Natural killer cell (primary cell): ENCODE measurements at regions not wholly inside any gene's neighbourhood (a gene's known extent, or its start where the extent isn't known, plus 50 kb on each side); places are given as distances from the start of the nearest gene placed in this dataset.

Experiments
- ATAC-seq, 3 donors: fragments of 150-1000 bp in 2 of 3; fragments of 200-7000 bp in 1 of 3; cut with Tn5 transposase; 1 replicate in 1 of 3; 2 replicates in 2 of 3; pipeline ENCODE4 v1.10.0; 2021; ENCODE audit warnings: mild to moderate bottlenecking in 2 of 3, moderate library complexity in 2 of 3
- DNase-seq, 2 donors: peaks; one replicate each; pipeline versions ENCODE4 v3.0.0 to v3.0.0-alpha.2; 2013 to 2021; ENCODE audit warnings: mixed read lengths in 1 of 2
- H3K27ac ChIP-seq: one replicate; pipeline ENCODE4 v1.5.1; 2013; ENCODE audit warnings: mild to moderate bottlenecking, low read length
- H3K27me3 ChIP-seq: one replicate; pipeline ENCODE4 v1.6.1; 2013; ENCODE audit warnings: low read length; ENCODE audit not compliant: control insufficient read depth, insufficient read depth
- H3K36me3 ChIP-seq: one replicate; pipeline ENCODE4 v1.6.1; 2013; ENCODE audit warnings: low read length; ENCODE audit not compliant: control insufficient read depth, insufficient read depth
- H3K4me1 ChIP-seq: one replicate; pipeline ENCODE4 v1.6.1; 2013; ENCODE audit warnings: low read length; ENCODE audit not compliant: control insufficient read depth, insufficient read depth
- H3K4me3 ChIP-seq: one replicate; pipeline ENCODE4 v1.5.1; 2013; ENCODE audit warnings: low read length
- H3K9me3 ChIP-seq: one replicate; pipeline ENCODE4 v1.6.1; 2013; ENCODE audit warnings: low read length; ENCODE audit not compliant: control insufficient read depth, insufficient read depth
- H3K27ac Mint-ChIP-seq, 2 donors: one replicate each; pipeline ENCODE4 v1.8.0; 2022; ENCODE audit warnings: mild to moderate bottlenecking in 2 of 2, mixed read lengths in 2 of 2, moderate library complexity in 1 of 2
- H3K27me3 Mint-ChIP-seq, 2 donors: one replicate each; pipeline ENCODE4 v1.8.0; 2022; ENCODE audit warnings: low read depth in 2 of 2, mixed read lengths in 2 of 2
- H3K36me3 Mint-ChIP-seq: one replicate; pipeline ENCODE4 v1.8.0; 2022; ENCODE audit warnings: mixed read lengths
- H3K4me1 Mint-ChIP-seq, 2 donors: one replicate each; pipeline ENCODE4 v1.8.0; 2022; ENCODE audit warnings: mixed read lengths in 2 of 2
- H3K4me3 Mint-ChIP-seq: one replicate; pipeline ENCODE4 v1.8.0; 2022; ENCODE audit warnings: mild to moderate bottlenecking, moderate library complexity, mixed read lengths
- H3K9me3 Mint-ChIP-seq, 2 donors: one replicate each; pipeline ENCODE4 v1.8.0; 2022; ENCODE audit warnings: mixed read lengths in 2 of 2
- CTCF ChIP-seq: fragments of 200-600 bp; IDR thresholded peaks from one replicate; pipeline ENCODE4 v1.8.0; 2022; ENCODE audit warnings: antibody characterized with exemption
- WGBS: methylation state at CpG from one replicate; pipeline ENCODE4 v1.1.7; 2013; ENCODE audit warnings: missing lambda C conversion rate; ENCODE audit not compliant: insufficient coverage; 5-methylcytosine and 5-hydroxymethylcytosine counted together
- intact Hi-C: fragments of 100-400 bp; cut with micrococcal nuclease; formaldehyde crosslinking; loops from one replicate; pipeline ENCODE4 v1.14.2; 2022

GRCh38 chr11:64447831-64448598, 89.1 kb downstream of the RPS6KA4 start:
- Histone ChIP-seq H3K36me3 (no peaks in the 10 kb centered on the region), H3K27me3 (no peaks in the 10 kb centered on the region), H3K27ac (no peak overlapping the region), H3K9me3 (no peaks in the 10 kb centered on the region), H3K4me3 (peak overlapping the region; percentile 15), H3K4me1 (peaks cover 22% of the 10 kb centered on the region)
- Mint-ChIP-seq H3K4me1 (peaks cover 14 to 19% of the 10 kb centered on the region in 2 donors), H3K27me3 (peaks cover 11 to 21% of the 10 kb centered on the region in 2 donors), H3K36me3 (no peaks in the 10 kb centered on the region), H3K9me3 (no peaks in the 10 kb centered on the region), H3K4me3 (peak overlapping the region; percentile 65), H3K27ac (no peak overlapping the region)
- ATAC-seq, result peak in 2 of 3 donors; percentile 26 to 58
- 27% methylated on average over 15 of the region's 17 CpGs for WGBS
- intact Hi-C loops, result loop anchor here (2.0 to 5.0 kb wide), 2 partner anchors 39 to 274 kb away; partner anchors contain the start of gene NRXN2
- no peak for TF ChIP-seq CTCF
- DNase-seq, result peak in 1 of 2 donors; percentile 22

- H3K27ac ChIP-seq, result no peak overlapping the region
- WGBS, result 4% methylated on average over 36 of the region's 37 CpGs
- peaks cover 14 to 19% of the 10 kb centered on the region in 2 donors for H3K4me1 Mint-ChIP-seq
- H3K36me3 ChIP-seq, result no peaks in the 10 kb centered on the region
- no peaks in the 10 kb centered on the region for H3K9me3 ChIP-seq
- ATAC-seq, result peak; percentile 80 to 85 (median 83)
- peaks cover 22% of the 10 kb centered on the region for H3K4me1 ChIP-seq
- intact Hi-C loops, result loop anchor here (1.0 to 5.0 kb wide), 3 partner anchors 38 to 274 kb away; partner anchors contain the start of gene NRXN2
- H3K27me3 ChIP-seq, result no peaks in the 10 kb centered on the region
- TF ChIP-seq CTCF, result peak; percentile 54
- H3K27me3 Mint-ChIP-seq, result peaks cover 5 to 17% of the 10 kb centered on the region in 2 donors
- H3K9me3 Mint-ChIP-seq, result no peaks in the 10 kb centered on the region
- H3K27ac Mint-ChIP-seq, result peak overlapping the region in 1 of 2 donors; percentile 75
- H3K4me3 ChIP-seq, result peak overlapping the region; percentile 15
- peak; percentile 72 to 80 for DNase-seq
- no peaks in the 10 kb centered on the region for H3K36me3 Mint-ChIP-seq
- H3K4me3 Mint-ChIP-seq, result peak overlapping the region; percentile 79
Measured at GRCh38 chr11:64448599-64449380, 89.8 kb downstream of the RPS6KA4 start.

- H3K27ac ChIP-seq, result no peak overlapping the region
- Mint-ChIP-seq H3K36me3 (no peaks in the 10 kb centered on the region), H3K4me1 (peaks cover 14 to 19% of the 10 kb centered on the region in 2 donors), H3K27ac (peak overlapping the region in 1 of 2 donors; percentile 75), H3K27me3 (peaks cover 5 to 14% of the 10 kb centered on the region in 2 donors), H3K4me3 (peak overlapping the region; percentile 79), H3K9me3 (no peaks in the 10 kb centered on the region)
- peak; percentile 66 for TF ChIP-seq CTCF
- intact Hi-C loops, result loop anchor here (1.0 to 5.0 kb wide), 3 partner anchors 37 to 273 kb away; partner anchors contain the start of gene NRXN2
- 27% methylated on average over 31 of the region's 31 CpGs for WGBS
- peak overlapping the region; percentile 15 for H3K4me3 ChIP-seq
- no peaks in the 10 kb centered on the region for H3K36me3 ChIP-seq
- H3K9me3 ChIP-seq, result no peaks in the 10 kb centered on the region
- no peaks in the 10 kb centered on the region for H3K27me3 ChIP-seq
- peak; percentile 85 to 87 (median 86) for ATAC-seq
- H3K4me1 ChIP-seq, result peaks cover 22% of the 10 kb centered on the region
- peak; percentile 54 to 83 for DNase-seq
Measured at GRCh38 chr11:64449381-64450167, 90.6 kb downstream of the RPS6KA4 start.
